ENCODE measurements at regions not wholly inside any gene's neighbourhood (a gene's known extent, or its start where the extent isn't known, plus 50 kb on each side); places are given as distances from the start of the nearest gene placed in this dataset.
A peak's percentile ranks its signal among the peaks of the same experiment; 100 is the strongest.

DNA sequence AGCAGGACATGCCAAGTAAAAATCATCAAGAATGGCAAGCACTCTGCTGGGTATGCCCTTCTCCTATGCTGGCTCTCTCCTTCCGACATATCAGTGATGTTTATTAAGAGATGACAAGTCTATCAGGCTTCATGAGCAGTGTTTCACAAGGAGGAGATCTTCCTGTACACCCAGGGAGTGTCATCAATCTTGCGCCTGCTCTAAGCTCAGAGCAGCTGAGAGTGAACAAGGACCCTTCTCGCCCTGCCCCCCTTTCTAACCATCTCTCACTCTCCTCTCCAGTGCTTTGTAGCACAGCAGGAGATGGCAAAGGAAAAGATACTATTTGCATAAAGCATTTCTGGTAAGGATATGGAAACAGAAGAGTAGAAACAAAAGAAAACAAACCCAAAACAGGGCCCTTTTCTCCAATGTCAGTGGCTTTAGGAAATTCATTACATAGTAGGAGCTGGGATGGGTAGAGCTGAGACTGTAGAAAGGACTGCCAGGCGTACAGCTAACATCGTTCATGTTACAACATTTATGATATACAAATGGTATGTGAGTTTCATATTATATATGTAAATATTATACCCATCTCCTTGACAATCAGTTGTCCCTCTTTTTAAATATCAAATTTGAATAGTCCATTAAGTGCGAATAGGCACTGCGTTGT, 201.7 kb downstream of the NUF2 start:
- H3K4me3 ChIP-seq (replicated peaks; ENCODE audit: insufficient read depth, low read length): no peak overlapping the region
- no peak overlapping the region for H3K27ac ChIP-seq (replicated peaks)
- TF ChIP-seq GABPA (IDR thresholded peaks at IDR 0.05; ENCODE audit: low read depth) (no peak), POLR2AphosphoS5 (IDR thresholded peaks at IDR 0.05; ENCODE audit: low read depth) (no peak), SPI1 (IDR thresholded peaks at IDR 0.05; ENCODE audit: borderline replicate concordance, low read depth) (no peak)
- TF ChIP-seq, protein P1, sequence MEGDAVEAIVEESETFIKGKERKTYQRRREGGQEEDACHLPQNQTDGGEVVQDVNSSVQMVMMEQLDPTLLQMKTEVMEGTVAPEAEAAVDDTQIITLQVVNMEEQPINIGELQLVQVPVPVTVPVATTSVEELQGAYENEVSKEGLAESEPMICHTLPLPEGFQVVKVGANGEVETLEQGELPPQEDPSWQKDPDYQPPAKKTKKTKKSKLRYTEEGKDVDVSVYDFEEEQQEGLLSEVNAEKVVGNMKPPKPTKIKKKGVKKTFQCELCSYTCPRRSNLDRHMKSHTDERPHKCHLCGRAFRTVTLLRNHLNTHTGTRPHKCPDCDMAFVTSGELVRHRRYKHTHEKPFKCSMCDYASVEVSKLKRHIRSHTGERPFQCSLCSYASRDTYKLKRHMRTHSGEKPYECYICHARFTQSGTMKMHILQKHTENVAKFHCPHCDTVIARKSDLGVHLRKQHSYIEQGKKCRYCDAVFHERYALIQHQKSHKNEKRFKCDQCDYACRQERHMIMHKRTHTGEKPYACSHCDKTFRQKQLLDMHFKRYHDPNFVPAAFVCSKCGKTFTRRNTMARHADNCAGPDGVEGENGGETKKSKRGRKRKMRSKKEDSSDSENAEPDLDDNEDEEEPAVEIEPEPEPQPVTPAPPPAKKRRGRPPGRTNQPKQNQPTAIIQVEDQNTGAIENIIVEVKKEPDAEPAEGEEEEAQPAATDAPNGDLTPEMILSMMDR (IDR thresholded peaks at IDR 0.05; ENCODE audit: insufficient read depth, low read length): no peak
- TF ChIP-seq, protein P2, sequence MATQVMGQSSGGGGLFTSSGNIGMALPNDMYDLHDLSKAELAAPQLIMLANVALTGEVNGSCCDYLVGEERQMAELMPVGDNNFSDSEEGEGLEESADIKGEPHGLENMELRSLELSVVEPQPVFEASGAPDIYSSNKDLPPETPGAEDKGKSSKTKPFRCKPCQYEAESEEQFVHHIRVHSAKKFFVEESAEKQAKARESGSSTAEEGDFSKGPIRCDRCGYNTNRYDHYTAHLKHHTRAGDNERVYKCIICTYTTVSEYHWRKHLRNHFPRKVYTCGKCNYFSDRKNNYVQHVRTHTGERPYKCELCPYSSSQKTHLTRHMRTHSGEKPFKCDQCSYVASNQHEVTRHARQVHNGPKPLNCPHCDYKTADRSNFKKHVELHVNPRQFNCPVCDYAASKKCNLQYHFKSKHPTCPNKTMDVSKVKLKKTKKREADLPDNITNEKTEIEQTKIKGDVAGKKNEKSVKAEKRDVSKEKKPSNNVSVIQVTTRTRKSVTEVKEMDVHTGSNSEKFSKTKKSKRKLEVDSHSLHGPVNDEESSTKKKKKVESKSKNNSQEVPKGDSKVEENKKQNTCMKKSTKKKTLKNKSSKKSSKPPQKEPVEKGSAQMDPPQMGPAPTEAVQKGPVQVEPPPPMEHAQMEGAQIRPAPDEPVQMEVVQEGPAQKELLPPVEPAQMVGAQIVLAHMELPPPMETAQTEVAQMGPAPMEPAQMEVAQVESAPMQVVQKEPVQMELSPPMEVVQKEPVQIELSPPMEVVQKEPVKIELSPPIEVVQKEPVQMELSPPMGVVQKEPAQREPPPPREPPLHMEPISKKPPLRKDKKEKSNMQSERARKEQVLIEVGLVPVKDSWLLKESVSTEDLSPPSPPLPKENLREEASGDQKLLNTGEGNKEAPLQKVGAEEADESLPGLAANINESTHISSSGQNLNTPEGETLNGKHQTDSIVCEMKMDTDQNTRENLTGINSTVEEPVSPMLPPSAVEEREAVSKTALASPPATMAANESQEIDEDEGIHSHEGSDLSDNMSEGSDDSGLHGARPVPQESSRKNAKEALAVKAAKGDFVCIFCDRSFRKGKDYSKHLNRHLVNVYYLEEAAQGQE (IDR thresholded peaks at IDR 0.05; ENCODE audit: insufficient replicate concordance, low read depth): no peak
- DNase-seq (ENCODE audit: low read depth in 1 of 2, low spot score in 1 of 2): no peak
- H3K27me3 ChIP-seq (ENCODE audit: insufficient read depth, poor library complexity, severe bottlenecking): no peaks in the 10 kb centered on the region

DNA sequence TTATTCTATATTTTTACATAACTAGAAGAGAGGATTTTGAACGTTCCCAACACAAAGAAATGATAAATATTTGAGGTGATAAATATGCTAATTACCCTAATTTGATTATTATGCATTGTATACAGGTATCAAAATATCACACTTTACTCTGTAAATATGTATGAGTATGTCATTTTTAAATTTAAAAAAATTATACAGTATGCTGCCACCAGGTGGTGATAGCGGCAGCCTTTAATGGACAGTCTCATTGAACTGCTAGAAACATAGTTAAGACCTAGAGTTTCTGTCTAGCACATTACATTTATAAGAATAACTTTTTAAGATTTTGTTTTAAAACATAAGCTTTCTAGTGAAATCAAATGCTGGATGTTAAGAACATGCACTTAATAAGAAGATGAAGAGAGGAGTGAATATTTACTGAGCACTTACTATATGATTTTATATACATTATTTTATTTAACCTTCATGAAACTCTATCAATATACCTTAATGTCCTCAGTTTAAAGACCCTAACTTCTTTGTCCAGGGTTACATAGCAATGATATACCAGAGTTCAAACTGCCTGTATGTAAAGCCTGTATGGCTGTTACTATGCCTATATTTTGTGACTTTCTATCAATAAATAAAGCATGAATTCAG, 207.1 kb downstream of the NUF2 start:
- DNase-seq (ENCODE audit: low read depth in 1 of 2, low spot score in 1 of 2): no peak
- TF ChIP-seq, protein P2 (IDR thresholded peaks at IDR 0.05; ENCODE audit: insufficient replicate concordance, low read depth): no peak
- TF ChIP-seq, protein P1 (IDR thresholded peaks at IDR 0.05; ENCODE audit: insufficient read depth, low read length): peak; percentile 23
- TF ChIP-seq GABPA (IDR thresholded peaks at IDR 0.05; ENCODE audit: low read depth): no peak
- H3K27ac ChIP-seq (replicated peaks): no peak overlapping the region
- H3K27me3 ChIP-seq (ENCODE audit: insufficient read depth, poor library complexity, severe bottlenecking): no peaks in the 10 kb centered on the region
- no peak overlapping the region for H3K4me3 ChIP-seq (replicated peaks; ENCODE audit: insufficient read depth, low read length)

DNA sequence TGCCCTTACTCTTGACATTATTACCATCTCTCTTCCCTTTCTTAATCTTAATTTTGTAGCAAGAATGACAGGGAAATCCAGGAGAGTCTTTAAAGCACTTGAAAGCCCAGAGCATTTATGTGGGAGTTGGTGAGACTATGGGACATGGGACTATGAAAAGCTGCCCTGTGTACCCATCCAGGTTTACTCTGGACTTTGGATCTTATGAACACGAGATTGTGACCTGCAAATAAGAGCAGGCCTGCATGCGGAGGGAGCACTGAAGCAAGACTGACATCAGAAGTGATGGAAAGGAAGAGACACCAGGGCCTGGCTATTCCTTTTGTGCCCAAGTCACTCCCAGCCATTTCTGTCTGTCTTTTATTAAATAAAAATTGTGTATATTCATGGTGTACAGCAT, 209.6 kb downstream of the NUF2 start:
- TF ChIP-seq SPI1 (IDR thresholded peaks at IDR 0.05; ENCODE audit: borderline replicate concordance, low read depth): no peak
- DNase-seq (ENCODE audit: low read depth in 1 of 2, low spot score in 1 of 2): no peak
- H3K27me3 ChIP-seq (ENCODE audit: insufficient read depth, poor library complexity, severe bottlenecking): no peaks in the 10 kb centered on the region
- H3K4me3 ChIP-seq (replicated peaks; ENCODE audit: insufficient read depth, low read length): no peak overlapping the region
- H3K27ac ChIP-seq (replicated peaks): no peak overlapping the region

DNA sequence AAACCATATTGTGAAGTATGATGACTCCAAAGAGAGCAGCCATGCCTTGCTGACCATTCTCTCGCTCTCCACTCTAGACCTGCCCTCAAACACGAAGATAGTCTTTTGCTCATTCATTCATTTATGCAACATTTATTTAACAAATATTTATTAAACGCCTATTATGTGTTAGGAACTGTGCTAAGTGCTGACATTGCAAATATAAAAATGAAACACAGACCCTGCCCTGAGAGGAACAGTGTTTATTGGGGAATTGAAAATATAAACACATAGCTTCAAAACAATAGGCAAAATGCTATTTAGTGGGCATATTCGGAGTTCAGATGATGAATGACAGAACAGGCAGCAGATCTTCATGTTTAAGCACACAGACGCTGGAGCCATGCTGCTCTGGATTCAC, 213.6 kb downstream of the NUF2 start:
- no peak overlapping the region for H3K27ac ChIP-seq (replicated peaks)
- TF ChIP-seq POLR2AphosphoS5 (IDR thresholded peaks at IDR 0.05; ENCODE audit: low read depth) (no peak), SPI1 (IDR thresholded peaks at IDR 0.05; ENCODE audit: borderline replicate concordance, low read depth) (no peak), GABPA (IDR thresholded peaks at IDR 0.05; ENCODE audit: low read depth) (no peak)
- TF ChIP-seq, protein P2 (IDR thresholded peaks at IDR 0.05; ENCODE audit: insufficient replicate concordance, low read depth): no peak
- TF ChIP-seq, protein P1 (IDR thresholded peaks at IDR 0.05; ENCODE audit: insufficient read depth, low read length): no peak
- no peak overlapping the region for H3K4me3 ChIP-seq (replicated peaks; ENCODE audit: insufficient read depth, low read length)

More for the DNA sequence above, 213.6 kb downstream of the NUF2 start:
- DNase-seq (ENCODE audit: low read depth in 1 of 2, low spot score in 1 of 2): no peak
- H3K27me3 ChIP-seq (ENCODE audit: insufficient read depth, poor library complexity, severe bottlenecking): no peaks in the 10 kb centered on the region

Measured in HL-60 (cell line).